Superior temporal gyrus (tissue), 1 donor: ENCODE measurements at regions not wholly inside any gene's neighbourhood (a gene's known extent, or its start where the extent isn't known, plus 50 kb on each side); places are given as distances from the start of the nearest gene placed in this dataset.
A peak's percentile ranks its signal among the peaks of the same experiment; 100 is the strongest.

Experiments used
- DNase-seq: peaks from one replicate; pipeline ENCODE4 v3.0.0-alpha.2; 2016; ENCODE audit errors: extremely low spot score

DNA sequence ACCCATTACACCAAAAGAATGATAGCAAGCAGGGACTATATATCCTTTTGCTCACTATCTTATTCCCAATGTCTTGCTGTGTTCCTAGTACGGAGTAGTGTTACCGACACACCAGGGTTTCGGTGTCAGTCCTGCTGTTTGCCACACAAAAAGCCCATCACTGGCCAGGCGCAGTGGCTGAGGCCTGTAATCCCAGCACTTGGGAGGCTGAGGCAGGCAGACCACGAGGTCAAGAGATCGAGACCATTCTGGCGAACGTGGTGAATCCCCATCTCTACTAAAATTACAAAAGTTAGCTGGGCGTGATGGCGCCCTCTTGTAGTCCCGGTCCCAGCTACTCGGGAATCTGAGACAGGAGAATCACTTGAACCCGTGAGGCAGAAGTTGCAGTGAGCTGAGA, 1467.3 kb upstream of the MIR17HG start:
- no peak for DNase-seq

DNA sequence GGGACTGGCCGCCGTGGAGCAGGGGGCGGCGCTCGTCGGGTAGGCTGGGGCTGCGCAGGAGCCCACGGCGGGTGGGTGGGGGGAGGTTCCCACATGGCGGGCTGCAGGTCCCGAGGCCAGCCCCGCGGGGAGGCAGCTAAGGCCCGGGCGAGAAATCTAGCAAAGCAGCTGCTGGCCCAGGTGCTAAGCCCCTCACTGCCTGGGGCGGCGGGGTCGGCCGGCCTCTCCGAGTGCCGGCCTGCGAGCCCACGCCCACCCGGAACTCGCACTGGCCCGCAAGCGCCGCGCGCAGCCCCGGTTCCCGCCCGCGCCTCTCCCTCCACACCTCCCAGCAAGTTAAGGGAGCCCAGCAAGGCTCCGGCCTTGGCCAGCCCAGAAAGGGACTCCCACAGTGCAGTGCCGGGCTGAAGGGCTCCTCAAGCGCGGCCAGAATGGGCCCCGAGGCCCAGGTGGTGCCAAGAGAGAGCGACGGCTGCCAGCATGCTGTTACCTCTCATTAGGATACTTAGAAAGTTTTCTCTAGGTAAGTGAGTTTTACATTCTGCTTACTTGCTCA, 1463.5 kb upstream of the MIR17HG start:
- no peak for DNase-seq

DNA sequence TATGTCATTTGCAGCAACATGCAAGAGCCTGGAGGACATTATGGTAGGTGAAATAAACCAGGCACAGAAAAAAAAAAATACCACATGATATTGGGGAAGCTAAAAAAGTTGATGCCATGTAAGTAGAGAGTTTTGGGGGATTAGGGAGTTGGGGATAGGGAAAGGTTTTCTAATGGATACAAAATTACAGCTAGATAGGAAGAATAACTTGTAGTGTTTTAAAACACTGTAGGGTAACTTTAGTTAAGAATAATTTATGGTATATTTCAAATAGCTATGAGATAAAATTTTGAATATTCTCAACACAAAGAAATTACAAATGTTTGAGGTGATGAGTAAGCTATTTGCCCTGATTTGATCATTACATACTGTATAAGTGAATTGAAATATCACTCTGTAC, 1456.7 kb upstream of the MIR17HG start:
- DNase-seq: no peak

DNA sequence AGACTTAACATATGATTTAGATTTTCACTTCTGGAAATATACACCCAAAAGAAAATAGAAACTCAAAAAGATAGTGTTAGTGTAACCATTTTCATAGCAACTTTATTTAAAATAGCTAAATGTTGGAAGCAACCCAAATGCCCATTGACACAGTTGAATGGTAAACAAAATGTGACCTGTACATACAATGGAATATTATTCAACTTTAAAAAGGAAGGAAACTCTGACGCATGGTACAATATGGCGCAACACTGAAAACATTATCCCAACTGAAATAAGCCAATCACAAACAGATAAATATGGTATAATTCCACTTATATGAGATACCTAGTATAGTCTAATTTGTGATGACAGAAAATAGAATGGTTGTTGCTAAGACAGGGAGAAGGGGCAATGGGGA, 1456.1 kb upstream of the MIR17HG start:
- DNase-seq: no peak

DNA sequence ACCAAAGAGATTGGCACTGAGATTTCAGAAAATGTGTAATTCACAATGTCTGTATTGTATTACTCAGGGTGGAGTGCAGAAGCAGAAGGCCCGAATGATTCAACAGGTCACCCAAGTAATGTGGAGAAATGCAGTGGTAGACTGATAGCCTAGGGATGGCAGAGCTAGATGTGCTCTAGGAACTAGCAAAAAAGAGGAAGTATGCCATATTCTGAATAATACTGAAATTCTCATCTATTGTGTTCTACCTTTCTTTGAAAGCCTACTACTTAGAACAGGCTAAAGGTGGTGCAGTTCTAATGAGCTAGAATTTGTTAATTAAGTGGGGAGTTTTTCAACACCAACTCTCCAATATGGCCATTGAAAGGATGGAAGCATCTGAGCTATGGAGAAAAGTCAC, 1449.8 kb upstream of the MIR17HG start:
- no peak for DNase-seq

DNA sequence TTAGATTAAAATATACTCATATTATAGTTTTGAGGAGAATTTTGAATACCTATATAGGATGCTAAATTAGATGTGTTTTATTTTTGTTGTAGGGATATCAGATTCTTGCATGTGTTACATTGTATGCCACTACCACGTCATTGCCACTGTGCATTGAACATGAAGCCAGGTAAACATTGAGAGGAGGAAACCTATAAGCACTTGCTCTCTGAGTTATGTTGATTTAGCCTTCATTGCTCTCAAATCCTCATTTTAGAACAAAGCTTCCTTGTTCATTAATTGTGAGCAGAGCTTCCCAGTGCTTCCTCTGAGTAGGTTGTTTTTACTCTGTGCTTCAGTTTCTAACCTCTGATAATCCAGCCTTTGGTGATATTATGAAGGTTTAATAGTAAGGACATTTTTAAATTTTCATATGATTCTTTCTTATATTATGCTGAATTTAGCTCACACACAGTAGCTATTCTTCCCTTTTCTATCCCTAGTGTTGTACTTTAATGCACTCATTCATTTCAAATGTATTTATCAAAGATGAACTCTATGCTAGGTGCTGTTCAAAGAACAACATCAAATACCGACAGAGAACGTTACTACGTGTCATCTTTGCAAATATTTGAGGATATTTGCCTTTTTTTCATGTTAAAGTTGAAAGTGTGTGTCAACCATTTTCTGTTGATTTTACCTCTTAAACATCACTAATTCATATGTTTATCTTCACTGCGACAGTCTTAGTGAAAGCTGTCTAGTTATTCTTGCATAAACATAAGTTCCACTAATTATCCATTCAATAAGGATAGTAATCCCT, 1448.0 kb upstream of the MIR17HG start:
- DNase-seq: no peak

DNA sequence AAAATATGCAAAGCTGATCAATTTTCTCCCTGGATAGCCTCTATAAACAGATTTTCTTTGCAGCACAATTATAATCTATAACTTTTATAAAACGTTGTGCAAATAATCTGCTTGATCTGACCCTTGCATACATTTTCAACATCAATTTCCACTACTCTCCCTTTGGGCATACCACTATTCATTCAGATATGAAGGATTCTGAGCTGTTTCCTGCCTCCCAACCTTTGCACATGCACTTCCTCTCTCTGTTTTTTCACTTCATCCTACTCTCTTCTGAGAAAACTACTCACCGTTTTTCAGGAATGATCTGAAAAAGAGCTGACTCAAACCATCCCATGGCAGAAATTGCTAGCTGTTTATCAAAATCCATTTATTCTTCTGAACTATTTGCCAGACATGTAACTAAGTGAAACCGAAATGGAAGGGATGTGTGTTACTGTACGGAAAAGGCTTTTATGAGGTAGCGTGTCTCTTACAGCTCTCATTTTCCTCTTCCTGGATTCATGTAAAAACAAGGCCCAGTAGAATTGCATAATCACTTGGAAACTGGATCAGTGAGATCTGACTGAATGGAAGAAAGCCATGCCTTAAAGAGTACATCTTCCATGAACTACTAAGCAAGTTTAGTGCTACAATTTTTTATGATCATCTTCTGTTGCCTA, 1447.3 kb upstream of the MIR17HG start:
- no peak for DNase-seq

DNA sequence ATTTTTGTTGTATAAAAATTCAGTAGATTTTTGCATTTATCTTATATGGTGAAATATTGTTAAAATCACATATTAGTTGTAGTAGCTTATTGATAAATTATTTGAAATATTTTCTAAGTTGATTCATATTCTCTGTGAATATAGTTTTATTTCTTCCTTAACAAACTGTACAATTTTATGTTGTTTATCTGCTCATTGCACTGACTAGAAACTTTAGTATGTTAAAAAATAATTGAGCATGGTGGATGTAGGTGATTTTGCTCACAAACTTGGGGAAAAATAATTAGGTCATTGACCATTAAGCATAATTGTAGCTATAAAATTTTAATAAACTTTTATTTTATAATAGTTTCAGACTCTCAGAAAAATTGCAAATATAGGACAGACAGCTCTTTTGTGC, 1445.3 kb upstream of the MIR17HG start:
- no peak for DNase-seq

GRCh38 chr13:89903115-89903514, 1444.4 kb upstream of the MIR17HG start:
- DNase-seq: no peak

- DNase-seq: no peak
Measured at GRCh38 chr13:89910166-89910565, 1437.3 kb upstream of the MIR17HG start.

- no peak for DNase-seq
Measured at GRCh38 chr13:89916551-89916950, 1430.9 kb upstream of the MIR17HG start.

- no peak for DNase-seq
Measured at GRCh38 chr13:89920461-89920860, 1427.0 kb upstream of the MIR17HG start.

GRCh38 chr13:89923052-89923451, 1424.4 kb upstream of the MIR17HG start:
- no peak for DNase-seq

DNA sequence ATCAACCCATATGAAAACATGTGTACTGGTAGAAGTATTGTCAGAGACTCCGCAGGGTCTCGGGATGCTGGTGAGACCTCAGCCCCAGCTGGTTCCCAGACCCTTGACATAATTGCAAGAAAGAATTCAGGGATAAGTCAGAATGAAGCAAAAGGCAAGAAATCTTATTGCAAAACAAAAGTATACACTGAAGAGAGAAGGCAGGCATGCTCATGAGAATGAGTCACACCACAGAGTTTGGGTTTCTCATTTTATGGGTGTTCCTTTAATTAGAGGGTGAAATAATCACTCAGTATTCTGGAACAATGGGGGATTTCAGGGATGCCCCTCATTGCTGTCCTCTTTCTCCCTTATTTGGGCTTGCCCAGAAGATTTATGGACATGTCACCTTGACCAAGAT, 1423.8 kb upstream of the MIR17HG start:
- DNase-seq: no peak

- DNase-seq: peak; percentile 57
Measured at GRCh38 chr13:89925107-89925506, 1422.4 kb upstream of the MIR17HG start.

DNA sequence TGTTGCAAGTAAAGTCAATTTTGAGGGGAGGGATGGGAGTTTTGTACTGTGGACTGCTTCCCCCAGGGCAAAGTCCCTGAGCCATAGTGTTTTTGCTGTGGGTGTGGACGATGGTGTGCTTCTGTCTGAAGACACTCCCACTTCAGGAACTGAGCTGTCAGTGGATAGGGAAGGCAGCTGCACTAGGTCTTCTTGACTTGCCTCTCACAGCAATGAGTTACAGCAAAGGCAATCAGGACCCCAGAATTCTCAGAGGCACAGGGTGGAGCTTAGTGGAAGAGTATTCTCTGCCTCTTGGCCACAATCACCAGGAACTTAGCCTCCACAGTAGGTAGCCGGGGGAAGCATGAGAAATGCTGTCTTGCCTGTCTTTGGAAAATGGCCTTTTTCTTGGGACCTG, 1416.6 kb upstream of the MIR17HG start:
- no peak for DNase-seq

DNA sequence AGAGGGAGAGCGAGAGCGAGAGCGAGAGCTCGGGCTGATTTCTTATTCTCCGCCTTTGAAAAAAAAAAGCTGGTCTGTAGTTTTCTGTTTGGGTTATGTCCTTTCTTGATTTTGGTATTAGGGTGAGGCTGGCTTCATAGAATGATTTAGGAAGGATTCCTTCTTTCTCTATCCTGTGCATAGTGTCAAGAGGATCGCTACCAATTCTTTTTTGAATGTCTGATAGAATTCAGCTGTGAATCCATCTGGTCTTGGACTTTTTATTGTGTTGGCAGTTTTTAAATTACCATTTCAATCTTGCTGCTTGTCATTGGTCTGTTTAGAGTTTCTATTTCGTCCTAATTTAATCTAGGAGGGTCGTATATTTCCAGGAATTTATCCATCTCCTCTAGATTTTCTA, 1414.6 kb upstream of the MIR17HG start:
- DNase-seq: no peak

- DNase-seq: no peak
Measured at GRCh38 chr13:89936256-89936655, 1411.2 kb upstream of the MIR17HG start.

- no peak for DNase-seq
Measured at GRCh38 chr13:89937420-89937819, 1410.1 kb upstream of the MIR17HG start.

DNA sequence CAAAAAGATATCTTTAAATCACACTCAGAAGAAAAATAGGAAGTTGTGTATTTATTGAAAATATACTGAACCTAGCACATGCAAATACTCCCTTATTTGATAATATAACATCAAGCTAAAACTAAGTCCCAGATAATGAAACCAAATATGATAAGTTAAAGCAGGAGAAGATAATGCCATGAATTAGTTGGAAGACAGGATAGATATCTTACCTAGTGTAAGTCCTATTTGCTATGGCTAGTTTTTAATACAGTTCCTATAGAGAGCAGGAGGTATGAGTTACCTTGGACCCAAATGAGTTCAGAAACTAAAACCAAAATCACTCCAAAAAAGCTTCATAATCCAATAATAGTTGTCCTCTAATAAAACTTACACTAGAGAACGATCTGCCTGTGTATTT, 1407.1 kb upstream of the MIR17HG start:
- no peak for DNase-seq

GRCh38 chr13:89943139-89943538, 1404.3 kb upstream of the MIR17HG start:
- DNase-seq: no peak

- DNase-seq: no peak
Measured at GRCh38 chr13:89950225-89950624, 1397.3 kb upstream of the MIR17HG start.

- no peak for DNase-seq
Measured at GRCh38 chr13:89951341-89951740, 1396.1 kb upstream of the MIR17HG start.
